Fibroblast of skin of right quadriceps (primary cell): ENCODE measurements at regions not wholly inside any gene's neighbourhood (a gene's known extent, or its start where the extent isn't known, plus 50 kb on each side); places are given as distances from the start of the nearest gene placed in this dataset.

ENCODE experiments used
- DNase-seq: peaks from one replicate; pipeline ENCODE4 v3.0.0-alpha.2; 2013

DNA sequence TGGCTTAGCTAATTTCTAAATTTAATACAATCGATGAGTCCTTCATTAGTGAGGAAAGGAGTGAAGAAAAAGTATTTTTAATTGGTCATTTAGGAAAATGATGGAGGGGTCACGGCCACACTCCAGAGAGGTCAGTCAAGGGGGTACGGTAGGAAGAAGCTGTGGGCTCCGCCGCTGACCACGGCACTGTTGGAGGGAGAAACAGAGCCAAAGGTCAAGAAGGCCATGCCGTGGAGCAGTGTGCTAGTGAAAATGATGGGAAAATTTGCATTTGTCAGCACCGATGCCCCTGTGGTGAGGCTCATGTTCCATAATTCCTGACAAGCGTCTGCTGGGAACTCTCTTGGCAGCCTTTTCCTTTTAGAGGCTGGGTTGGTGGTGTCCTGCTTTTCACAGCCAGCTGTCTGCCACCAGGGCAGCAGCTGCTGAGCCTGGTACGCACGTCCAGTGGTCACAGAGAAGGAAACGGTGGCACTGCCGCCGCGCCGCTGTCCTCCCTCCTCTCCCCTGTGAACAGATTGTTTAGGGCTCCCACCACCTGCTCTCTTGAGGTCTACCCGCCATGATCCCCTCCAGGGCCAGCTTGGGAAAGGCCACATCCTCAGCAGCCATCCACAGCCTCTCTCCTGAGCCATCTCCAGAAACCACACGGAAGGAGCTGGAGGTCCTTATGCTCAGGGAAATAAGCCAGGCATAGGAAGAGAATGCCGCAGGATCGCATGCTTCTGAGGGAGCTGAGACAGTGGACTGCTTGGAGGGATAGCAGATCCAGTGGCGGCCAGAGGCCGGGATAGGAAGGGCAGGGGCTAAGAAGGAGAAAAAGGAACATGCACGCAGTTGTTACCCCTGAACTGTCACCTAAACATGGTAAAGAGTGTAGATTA, 263.7 kb upstream of the PPP2R2D start:
- DNase-seq, result no peak

DNA sequence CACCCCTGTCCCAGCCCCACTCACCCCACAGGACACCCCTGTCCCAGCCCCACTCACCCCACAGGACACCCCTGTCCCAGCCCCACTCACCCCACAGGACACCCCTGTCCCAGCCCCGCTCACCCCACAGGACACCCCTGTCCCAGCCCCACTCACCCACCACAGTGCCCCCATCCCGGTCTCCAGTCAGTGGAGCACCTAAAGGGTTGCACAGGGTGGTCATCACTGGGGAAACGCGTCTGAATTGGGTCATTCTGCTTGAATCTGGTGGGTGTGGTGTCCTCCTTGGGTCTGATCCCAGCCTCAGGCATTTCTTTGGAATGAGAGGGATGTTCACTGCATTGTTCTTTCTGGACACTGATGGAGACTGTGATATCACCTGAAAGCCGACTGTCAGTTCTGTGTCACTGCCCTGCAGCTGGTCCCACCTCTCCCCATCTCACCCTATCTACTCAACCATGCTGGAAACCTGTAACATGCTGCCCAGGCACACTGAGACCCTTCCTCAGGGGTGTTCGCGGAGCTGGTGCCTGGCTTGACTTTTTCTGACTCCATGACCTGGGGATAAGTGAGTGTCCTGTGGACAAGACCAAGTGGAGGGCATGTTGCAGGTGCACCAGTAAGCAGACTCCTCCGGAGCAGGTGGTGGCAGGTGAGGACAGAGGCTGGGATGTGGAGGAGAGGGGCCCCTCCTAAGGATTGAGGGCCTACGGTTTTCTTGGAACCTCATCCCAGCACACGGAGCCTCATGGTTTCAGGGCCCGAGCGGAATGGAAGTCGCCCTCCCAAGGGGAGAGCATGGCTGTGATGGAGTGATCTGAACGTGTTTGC, 262.5 kb upstream of the PPP2R2D start:
- DNase-seq, result no peak

GRCh38 chr10:131638880-131639278, 261.9 kb upstream of the PPP2R2D start:
- no peak for DNase-seq

- DNase-seq, result no peak
Observed at GRCh38 chr10:131640045-131640644, 260.7 kb upstream of the PPP2R2D start.

GRCh38 chr10:131641231-131641630, 259.6 kb upstream of the PPP2R2D start:
- DNase-seq, result no peak

DNA sequence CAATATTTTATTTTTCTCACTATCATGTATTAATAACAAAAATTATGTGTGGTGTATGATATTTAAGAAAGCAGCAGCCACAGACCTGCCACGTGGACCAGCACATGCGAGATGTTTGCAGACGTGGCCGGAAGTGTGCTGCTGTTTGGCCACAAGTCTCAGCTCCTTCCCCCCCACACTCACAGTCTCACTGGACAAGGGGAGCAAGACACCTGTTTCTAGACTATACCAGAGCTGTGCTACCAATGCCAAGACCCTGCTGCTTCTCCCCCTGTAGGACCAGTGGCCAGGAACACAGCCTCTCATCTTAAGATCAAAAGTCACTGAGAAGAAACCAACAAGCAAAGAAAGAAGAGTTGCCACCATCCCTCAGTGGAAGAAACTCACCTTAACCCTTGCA, 258.9 kb upstream of the PPP2R2D start:
- DNase-seq, result no peak

DNA sequence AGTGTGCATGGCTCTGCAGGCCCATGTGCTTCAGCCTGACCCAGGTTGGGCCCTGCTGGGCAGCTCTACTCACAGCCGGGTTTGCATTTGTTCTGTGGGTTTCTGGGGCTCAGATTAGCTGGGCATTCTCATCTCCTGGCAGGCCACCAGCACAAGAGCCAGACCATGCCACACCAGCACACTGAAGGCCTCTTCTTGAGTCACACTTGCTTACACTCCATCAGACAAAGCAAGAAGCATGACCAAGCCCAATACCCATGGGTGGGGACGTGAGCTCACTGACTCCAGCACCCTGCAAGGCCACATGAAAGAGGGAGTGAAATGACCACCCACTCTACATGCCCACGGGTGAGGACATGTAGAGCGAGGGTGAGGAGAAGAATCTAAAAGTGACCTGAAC, 257.8 kb upstream of the PPP2R2D start:
- DNase-seq, result no peak

GRCh38 chr10:131644289-131644688, 256.5 kb upstream of the PPP2R2D start:
- DNase-seq, result no peak

GRCh38 chr10:131644864-131645658, 255.7 kb upstream of the PPP2R2D start:
- no peak for DNase-seq

- no peak for DNase-seq
Observed at GRCh38 chr10:131645756-131646155, 255.1 kb upstream of the PPP2R2D start.

GRCh38 chr10:131646551-131647525, 254.0 kb upstream of the PPP2R2D start:
- DNase-seq, result no peak

GRCh38 chr10:131647789-131648188, 253.0 kb upstream of the PPP2R2D start:
- no peak for DNase-seq

DNA sequence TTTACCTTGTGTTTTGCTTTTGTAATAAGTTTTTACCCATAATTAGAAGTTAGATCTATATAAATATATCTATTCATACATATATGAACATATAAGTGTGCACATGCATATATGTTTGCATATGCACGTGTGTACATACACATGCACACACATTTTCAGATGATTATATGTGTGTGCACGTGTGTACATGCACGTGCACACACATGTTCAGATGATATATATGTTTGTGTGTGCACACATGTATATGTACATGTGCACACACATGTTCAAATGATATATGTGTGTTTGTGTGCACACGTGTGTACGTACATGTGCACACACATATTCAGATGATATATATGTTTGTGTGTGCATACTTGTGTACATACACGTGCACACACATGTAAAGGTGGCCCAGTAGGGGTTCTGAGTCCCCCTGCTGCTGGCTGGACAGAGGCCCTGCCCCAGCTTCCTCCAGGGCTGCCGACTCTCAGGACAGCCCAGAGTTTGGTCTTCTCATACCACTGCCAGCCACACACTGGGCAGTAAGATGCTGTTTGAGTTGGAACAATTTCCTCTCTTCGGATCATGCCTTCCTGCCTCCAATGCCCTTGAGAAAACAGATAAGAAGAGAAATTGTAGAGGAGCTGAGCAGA, 252.3 kb upstream of the PPP2R2D start:
- no peak for DNase-seq

DNA sequence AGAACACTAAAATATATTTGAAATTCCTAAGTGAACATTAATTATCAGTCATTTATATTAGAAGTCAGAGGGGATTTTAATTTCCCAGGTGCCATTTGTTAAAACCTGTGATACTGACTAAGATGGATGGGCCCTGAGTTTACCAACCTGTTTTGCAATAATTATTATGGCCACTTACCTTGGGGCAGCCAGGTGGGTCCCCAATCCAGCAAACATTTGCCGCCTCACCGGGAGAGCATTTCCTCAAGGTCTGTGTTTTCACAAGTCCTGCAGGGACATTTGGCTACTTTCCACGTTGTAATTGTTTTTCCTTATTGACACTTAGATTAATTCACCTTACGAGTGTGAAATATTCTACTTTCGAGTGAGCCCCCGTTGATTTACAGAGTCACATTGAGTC, 251.2 kb upstream of the PPP2R2D start:
- DNase-seq, result no peak

- no peak for DNase-seq
Observed at GRCh38 chr10:131650169-131650705, 250.6 kb upstream of the PPP2R2D start.

DNA sequence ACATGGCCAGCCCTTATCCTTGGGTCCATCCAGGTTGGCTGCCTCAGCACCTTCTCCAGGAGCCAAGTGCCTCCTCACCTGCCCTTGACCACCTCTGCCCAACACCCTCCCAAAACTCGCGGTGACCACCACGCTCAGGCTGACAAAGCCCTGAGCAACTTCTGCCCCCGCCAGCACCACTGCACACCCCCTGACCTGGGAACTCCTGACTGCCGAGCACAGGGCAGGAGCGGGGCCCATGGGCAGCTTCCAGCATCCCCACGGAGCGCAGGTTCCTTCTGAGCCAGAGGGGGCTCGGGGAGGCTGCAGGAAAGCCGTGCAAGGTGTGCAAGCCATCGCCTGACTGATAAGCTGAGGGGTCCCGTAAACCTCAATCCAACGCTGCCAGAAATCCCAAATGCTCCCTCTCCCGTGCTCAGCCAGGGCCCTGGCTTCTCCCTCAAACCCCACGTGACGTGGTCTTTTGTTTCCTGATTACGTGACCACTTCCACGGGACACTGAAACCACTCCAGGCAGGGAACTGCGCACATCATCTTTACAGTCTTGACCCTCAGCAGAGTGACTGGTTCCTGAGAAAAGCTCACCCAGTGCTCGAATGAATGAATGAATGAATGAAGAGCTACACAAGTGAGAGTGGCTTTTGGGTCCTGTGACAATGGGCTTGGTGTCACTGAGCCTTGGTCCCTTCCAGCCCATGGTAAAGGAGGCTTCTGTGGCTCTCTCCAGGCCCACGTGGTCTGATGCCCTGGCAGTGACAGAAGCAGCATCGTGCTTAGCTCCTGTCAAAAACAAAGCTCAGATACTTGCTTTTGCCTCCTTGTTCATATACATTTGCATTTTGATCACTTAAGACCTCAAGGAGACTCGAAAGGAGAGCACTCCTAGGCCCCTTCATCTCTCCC, 249.8 kb upstream of the PPP2R2D start:
- no peak for DNase-seq

DNA sequence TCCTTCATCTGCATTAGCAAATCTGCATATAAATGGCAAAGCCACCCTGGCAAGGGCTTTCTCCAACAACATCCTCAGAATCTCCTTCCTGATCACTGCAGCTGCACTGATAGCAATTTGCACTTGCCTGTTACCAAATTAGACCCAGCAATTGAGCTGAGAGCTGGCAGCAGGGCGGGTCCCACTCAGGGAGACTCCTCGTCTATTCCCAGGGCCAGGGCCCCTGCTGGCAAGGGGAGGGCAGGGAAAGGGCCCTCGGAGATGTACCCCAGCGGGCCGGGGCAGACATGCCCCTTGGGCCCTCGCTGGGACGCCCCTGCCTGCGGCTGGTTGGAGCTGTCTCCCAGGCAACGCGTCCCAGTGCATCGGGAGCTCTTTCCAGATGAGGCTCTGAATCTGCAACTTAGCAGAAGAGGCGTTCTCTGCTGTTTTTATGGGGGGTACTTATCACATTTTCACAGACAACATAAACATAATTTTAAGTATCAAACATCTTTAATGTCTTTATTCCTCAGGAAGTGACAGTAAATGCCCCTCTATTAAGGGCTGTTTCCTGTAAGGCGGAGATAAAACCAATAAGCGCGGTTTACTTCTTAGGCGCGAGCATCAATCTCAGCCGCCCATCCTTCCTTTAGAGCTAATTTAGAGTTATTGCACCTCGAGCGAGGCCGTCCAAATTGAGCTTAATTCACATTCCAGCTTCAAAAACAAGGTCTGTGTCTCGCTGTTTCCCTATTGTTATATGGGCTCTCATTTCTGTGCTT, 249.0 kb upstream of the PPP2R2D start:
- DNase-seq, result no peak

GRCh38 chr10:131652438-131653139, 248.2 kb upstream of the PPP2R2D start:
- DNase-seq, result no peak
